ENCODE measurements at regions not wholly inside any gene's neighbourhood (a gene's known extent, or its start where the extent isn't known, plus 50 kb on each side); places are given as distances from the start of the nearest gene placed in this dataset.

DNA sequence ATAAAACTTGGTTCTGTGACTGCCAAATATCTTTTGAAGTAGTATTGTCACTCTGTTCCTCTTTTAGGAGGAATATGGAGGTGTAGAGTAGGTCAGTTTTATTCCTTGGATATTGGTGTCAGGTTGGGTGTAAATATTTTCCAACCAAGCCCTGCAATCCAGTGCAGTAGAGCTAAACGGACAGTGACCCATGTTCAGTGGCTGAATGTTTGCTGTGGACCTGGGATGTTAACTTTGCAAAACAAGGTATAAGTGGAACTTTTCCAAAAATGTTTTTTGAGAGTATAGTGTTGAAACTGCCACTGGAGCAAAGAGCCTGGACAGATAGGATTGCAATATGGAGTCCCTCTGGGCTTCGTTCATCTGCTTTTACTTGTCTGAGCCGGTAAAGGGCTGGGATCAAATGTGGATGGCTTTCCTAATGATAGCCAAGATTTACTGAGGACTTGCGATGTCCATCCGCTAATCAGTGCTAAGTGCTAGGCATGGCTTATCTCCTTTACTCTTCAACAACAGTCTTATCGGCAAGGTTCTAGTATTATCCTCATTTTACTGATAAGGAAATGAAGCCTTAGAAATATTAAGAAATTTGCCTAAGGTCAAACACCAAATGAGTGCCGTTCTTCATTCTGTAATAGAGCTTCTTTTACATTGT is 69.0 kb upstream of the BACH2 start (continued):
- TF ChIP-seq ZNF462 (CRISPR knock-in tag; IDR thresholded peaks at IDR 0.05) (no peak), STAT1 (IDR thresholded peaks at IDR 0.05; ENCODE audit: unreplicated experiment) (no peak), REST (IDR thresholded peaks at IDR 0.05; ENCODE audit: unreplicated experiment) (no peak), NANOG (IDR thresholded peaks at IDR 0.05; ENCODE audit: borderline replicate concordance) (no peak), ETS1 (IDR thresholded peaks at IDR 0.05) (no peak), ZNF114 (CRISPR knock-in tag; IDR thresholded peaks at IDR 0.05) (no peak)
- TF ChIP-seq, protein P1, sequence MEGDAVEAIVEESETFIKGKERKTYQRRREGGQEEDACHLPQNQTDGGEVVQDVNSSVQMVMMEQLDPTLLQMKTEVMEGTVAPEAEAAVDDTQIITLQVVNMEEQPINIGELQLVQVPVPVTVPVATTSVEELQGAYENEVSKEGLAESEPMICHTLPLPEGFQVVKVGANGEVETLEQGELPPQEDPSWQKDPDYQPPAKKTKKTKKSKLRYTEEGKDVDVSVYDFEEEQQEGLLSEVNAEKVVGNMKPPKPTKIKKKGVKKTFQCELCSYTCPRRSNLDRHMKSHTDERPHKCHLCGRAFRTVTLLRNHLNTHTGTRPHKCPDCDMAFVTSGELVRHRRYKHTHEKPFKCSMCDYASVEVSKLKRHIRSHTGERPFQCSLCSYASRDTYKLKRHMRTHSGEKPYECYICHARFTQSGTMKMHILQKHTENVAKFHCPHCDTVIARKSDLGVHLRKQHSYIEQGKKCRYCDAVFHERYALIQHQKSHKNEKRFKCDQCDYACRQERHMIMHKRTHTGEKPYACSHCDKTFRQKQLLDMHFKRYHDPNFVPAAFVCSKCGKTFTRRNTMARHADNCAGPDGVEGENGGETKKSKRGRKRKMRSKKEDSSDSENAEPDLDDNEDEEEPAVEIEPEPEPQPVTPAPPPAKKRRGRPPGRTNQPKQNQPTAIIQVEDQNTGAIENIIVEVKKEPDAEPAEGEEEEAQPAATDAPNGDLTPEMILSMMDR (conservative IDR thresholded peaks at IDR 0.05; ENCODE audit: low read depth in 2 of 2) = no peak
